Parathyroid adenoma (tissue), 2 donors: ENCODE measurements at regions not wholly inside any gene's neighbourhood (a gene's known extent, or its start where the extent isn't known, plus 50 kb on each side); places are given as distances from the start of the nearest gene placed in this dataset.

Experiments used
- H2AFZ ChIP-seq: fragments of 300-600 bp; sonication (generic); one replicate; pipeline ENCODE4 v1.7.0; 2017; ENCODE audit warnings: antibody characterized with exemption, mild to moderate bottlenecking
- H3K27ac ChIP-seq: fragments of 300-600 bp; sonication (generic); one replicate; pipeline ENCODE4 v1.7.0; 2017
- H3K27me3 ChIP-seq: fragments of 300-600 bp; sonication (generic); one replicate; pipeline ENCODE4 v1.7.0; 2017; ENCODE audit warnings: low read length; ENCODE audit not compliant: control insufficient read depth, insufficient read depth
- H3K36me3 ChIP-seq: fragments of 300-600 bp; sonication (generic); one replicate; pipeline ENCODE4 v1.7.0; 2017; ENCODE audit warnings: low read length; ENCODE audit not compliant: control insufficient read depth, insufficient read depth
- H3K4me1 ChIP-seq: fragments of 300-600 bp; sonication (generic); one replicate; pipeline ENCODE4 v1.7.0; 2017; ENCODE audit warnings: control low read depth
- H3K4me2 ChIP-seq: fragments of 300-600 bp; sonication (generic); one replicate; pipeline ENCODE4 v1.7.0; 2017; ENCODE audit warnings: low read length
- H3K4me3 ChIP-seq: fragments of 300-600 bp; sonication (generic); one replicate; pipeline ENCODE4 v1.7.0; 2017; ENCODE audit warnings: low read depth, low read length
- H3K79me2 ChIP-seq: fragments of 300-600 bp; sonication (generic); one replicate; pipeline ENCODE4 v1.7.0; 2017; ENCODE audit warnings: control low read depth
- H3K9ac ChIP-seq: fragments of 300-600 bp; sonication (generic); one replicate; pipeline ENCODE4 v1.7.0; 2017; ENCODE audit warnings: mild to moderate bottlenecking
- H3K9me3 ChIP-seq: fragments of 300-600 bp; sonication (generic); one replicate; pipeline ENCODE4 v1.7.0; 2017; ENCODE audit warnings: low read length; ENCODE audit not compliant: control insufficient read depth
- TF ChIP-seq, protein P1 (sequence below): fragments of 300-600 bp; sonication (generic); IDR thresholded peaks from one replicate; pipeline ENCODE4 v1.7.0; 2017; ENCODE audit warnings: antibody characterized with exemption, mild to moderate bottlenecking
- donor health status: primary hyperparathyroidism.

DNA sequence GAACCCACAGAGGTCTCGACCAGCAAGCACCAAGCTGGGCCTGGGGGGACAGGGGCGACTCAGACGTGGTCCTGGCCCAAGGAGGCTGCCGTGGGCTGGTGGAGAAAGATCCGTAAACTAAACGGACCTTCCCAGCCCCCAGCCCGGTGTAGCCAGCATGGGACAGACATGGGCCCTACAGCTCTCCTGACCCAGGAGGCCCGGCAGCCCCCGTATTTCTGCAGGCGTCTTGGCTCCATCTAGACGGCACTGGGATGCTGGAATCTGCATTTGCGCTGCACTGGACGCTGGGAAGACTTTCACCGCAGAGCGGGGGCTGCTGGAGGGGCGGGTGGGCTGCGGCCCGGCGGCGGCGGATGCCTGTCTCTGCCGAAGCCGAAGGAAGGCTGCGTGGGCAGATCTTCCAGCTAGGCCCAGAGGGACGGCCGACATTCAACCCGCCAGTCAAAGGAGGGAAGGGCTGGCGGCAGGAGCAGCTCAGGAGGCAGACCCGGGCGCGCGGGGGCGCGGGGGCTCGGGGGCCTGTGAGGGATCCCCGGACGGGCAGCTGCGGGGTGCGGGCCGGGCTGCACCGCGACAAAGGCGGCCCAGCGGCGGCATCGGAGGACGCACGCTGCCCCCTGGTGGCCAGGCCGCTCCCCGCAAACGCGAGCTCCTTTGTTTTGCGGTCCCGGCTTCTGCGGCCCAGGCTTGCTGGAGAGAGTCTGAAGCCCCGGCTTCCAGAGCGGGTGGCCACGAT, 266.2 kb downstream of the NSG2 start:
- no peaks in the 10 kb centered on the region for H3K9me3 ChIP-seq
- H3K79me2 ChIP-seq = no peaks in the 10 kb centered on the region
- TF ChIP-seq, protein P1, sequence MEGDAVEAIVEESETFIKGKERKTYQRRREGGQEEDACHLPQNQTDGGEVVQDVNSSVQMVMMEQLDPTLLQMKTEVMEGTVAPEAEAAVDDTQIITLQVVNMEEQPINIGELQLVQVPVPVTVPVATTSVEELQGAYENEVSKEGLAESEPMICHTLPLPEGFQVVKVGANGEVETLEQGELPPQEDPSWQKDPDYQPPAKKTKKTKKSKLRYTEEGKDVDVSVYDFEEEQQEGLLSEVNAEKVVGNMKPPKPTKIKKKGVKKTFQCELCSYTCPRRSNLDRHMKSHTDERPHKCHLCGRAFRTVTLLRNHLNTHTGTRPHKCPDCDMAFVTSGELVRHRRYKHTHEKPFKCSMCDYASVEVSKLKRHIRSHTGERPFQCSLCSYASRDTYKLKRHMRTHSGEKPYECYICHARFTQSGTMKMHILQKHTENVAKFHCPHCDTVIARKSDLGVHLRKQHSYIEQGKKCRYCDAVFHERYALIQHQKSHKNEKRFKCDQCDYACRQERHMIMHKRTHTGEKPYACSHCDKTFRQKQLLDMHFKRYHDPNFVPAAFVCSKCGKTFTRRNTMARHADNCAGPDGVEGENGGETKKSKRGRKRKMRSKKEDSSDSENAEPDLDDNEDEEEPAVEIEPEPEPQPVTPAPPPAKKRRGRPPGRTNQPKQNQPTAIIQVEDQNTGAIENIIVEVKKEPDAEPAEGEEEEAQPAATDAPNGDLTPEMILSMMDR = peak; percentile 94
- peak overlapping the region; percentile 82 for H3K4me2 ChIP-seq
- H3K27me3 ChIP-seq = no peaks in the 10 kb centered on the region
- no peak overlapping the region for H3K9ac ChIP-seq
- no peaks in the 10 kb centered on the region for H3K4me1 ChIP-seq
- H3K36me3 ChIP-seq = no peaks in the 10 kb centered on the region
- peak overlapping the region; percentile 68 for H2AFZ ChIP-seq
- no peak overlapping the region for H3K27ac ChIP-seq
- peak overlapping the region; percentile 40 for H3K4me3 ChIP-seq

- Histone ChIP-seq H3K9ac (no peak overlapping the region), H3K27me3 (no peaks in the 10 kb centered on the region)
Measured at GRCh38 chr5:174312270-174312617, 266.7 kb downstream of the NSG2 start.

GRCh38 chr5:174312641-174313040, 267.1 kb downstream of the NSG2 start:
- TF ChIP-seq, protein P1 = no peak
- Histone ChIP-seq H3K9me3 (no peaks in the 10 kb centered on the region), H3K27me3 (no peaks in the 10 kb centered on the region)

More at GRCh38 chr5:174312270-174312617, 266.7 kb downstream of the NSG2 start:
- no peaks in the 10 kb centered on the region for H3K36me3 ChIP-seq
- no peaks in the 10 kb centered on the region for H3K79me2 ChIP-seq
- H2AFZ ChIP-seq = peak overlapping the region; percentile 68
- H3K4me2 ChIP-seq = no peak overlapping the region
- no peak overlapping the region for H3K27ac ChIP-seq
- H3K9me3 ChIP-seq = no peaks in the 10 kb centered on the region
- TF ChIP-seq, protein P1 = no peak
- no peaks in the 10 kb centered on the region for H3K4me1 ChIP-seq
- H3K4me3 ChIP-seq = no peak overlapping the region

GRCh38 chr5:174313615-174314014, 268.1 kb downstream of the NSG2 start:
- Histone ChIP-seq H3K36me3 (no peaks in the 10 kb centered on the region), H3K27me3 (no peaks in the 10 kb centered on the region), H3K9me3 (no peaks in the 10 kb centered on the region), H2AFZ (no peak overlapping the region), H3K27ac (no peak overlapping the region), H3K4me1 (no peaks in the 10 kb centered on the region), H3K4me3 (no peak overlapping the region), H3K9ac (no peak overlapping the region), H3K4me2 (no peak overlapping the region), H3K79me2 (no peaks in the 10 kb centered on the region)
- TF ChIP-seq, protein P1 = no peak

More at GRCh38 chr5:174312641-174313040, 267.1 kb downstream of the NSG2 start:
- H3K36me3 ChIP-seq = no peaks in the 10 kb centered on the region
- H3K27ac ChIP-seq = no peak overlapping the region
- H2AFZ ChIP-seq = no peak overlapping the region
- no peak overlapping the region for H3K9ac ChIP-seq
- H3K4me1 ChIP-seq = no peaks in the 10 kb centered on the region
- H3K4me2 ChIP-seq = no peak overlapping the region
- H3K79me2 ChIP-seq = no peaks in the 10 kb centered on the region
- H3K4me3 ChIP-seq = no peak overlapping the region

GRCh38 chr5:174314261-174314660, 268.8 kb downstream of the NSG2 start:
- no peaks in the 10 kb centered on the region for H3K27me3 ChIP-seq
- no peak overlapping the region for H3K27ac ChIP-seq
- H3K4me3 ChIP-seq = no peak overlapping the region
- H3K4me1 ChIP-seq = no peaks in the 10 kb centered on the region
- H3K9me3 ChIP-seq = no peaks in the 10 kb centered on the region
- no peak overlapping the region for H3K4me2 ChIP-seq
- TF ChIP-seq, protein P1 = no peak
- H3K36me3 ChIP-seq = no peaks in the 10 kb centered on the region
- no peak overlapping the region for H3K9ac ChIP-seq
- no peaks in the 10 kb centered on the region for H3K79me2 ChIP-seq
- no peak overlapping the region for H2AFZ ChIP-seq
